ES-I3 (cell line): ENCODE measurements at regions not wholly inside any gene's neighbourhood (a gene's known extent, or its start where the extent isn't known, plus 50 kb on each side); places are given as distances from the start of the nearest gene placed in this dataset.
"Not testable (repeated sequence)": the region's sequence is repeated elsewhere in the genome, so short reads cannot be mapped to it uniquely, and the experiment has no call there.

Experiments
- H3K36me3 ChIP-seq: 2 replicates; pipeline ENCODE4 v1.6.1; 2013; ENCODE audit warnings: mild to moderate bottlenecking, low read length, control low read depth, moderate library complexity; ENCODE audit not compliant: insufficient read depth
- H3K4me1 ChIP-seq: 2 replicates; pipeline ENCODE4 v1.6.1; 2013; ENCODE audit warnings: mild to moderate bottlenecking, control low read depth, low read length; ENCODE audit not compliant: insufficient read depth
- H3K9ac ChIP-seq: 2 replicates; pipeline ENCODE4 v1.6.1; 2013; ENCODE audit warnings: low read depth, mild to moderate bottlenecking, low read length, moderate library complexity
- H3K9me3 ChIP-seq: 2 replicates; pipeline ENCODE4 v1.6.1; 2013; ENCODE audit warnings: mild to moderate bottlenecking, low read length, moderate library complexity; ENCODE audit not compliant: control insufficient read depth, insufficient read depth

DNA sequence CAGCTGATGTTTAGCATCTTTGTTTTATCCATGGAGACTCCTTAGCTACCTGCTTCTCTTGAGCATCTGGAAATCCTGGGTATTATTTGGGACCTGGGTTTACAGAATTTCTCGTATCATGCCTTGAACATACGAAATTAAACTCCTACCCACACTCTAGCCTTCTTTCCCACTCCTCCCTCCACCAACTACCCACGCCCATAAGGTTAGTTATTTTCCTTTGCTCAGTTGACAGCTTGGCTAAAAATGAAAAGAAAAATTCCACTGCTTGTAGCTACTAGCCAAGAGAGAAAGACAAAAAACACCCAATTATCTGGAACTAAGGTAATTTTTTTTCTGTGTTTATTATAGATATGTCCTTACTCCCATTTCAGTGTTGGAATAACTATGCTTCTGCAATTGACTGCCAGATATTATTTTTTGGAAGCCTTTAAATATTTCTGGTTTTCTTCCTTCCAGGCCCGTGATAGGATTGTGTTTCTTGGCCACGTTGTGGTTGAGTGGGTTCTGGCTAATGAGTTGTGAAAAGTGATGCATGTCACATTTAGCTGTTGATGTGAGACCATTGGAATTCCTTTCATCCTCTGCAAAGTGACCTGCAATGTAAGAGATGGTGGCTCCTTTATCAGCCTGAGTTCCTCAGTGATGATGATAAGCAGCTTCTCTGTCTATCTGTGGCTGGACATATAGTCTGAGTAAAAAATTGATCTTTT, 308.1 kb downstream of the LRRC70 start:
- Histone ChIP-seq H3K9me3 (no peaks in the 10 kb centered on the region), H3K36me3 (no peaks in the 10 kb centered on the region), H3K4me1 (no peaks in the 10 kb centered on the region), H3K9ac (no peak overlapping the region)

DNA sequence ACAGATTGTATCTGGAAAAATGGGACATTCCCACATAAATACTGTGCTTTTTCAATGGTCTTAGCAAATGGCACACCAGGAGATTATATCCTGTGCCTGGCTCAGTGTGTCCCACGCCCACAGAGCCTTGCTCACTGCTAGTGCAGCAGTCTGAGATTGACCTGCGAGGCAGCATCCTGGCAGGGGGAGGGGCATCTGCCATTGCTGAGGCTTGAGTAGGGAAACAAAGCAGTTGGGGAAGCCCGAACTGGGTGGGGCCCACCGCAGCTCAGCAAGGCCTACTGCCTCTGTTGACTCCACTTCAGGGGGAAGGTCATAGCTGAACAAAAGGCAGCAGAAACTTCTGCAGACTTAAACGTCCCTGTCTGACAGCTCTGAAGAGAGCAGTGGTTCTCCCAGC, 258.7 kb downstream of the LRRC70 start:
- H3K9ac ChIP-seq, H3K36me3 ChIP-seq, H3K4me1 ChIP-seq, H3K9me3 ChIP-seq: not testable (repeated sequence)

DNA sequence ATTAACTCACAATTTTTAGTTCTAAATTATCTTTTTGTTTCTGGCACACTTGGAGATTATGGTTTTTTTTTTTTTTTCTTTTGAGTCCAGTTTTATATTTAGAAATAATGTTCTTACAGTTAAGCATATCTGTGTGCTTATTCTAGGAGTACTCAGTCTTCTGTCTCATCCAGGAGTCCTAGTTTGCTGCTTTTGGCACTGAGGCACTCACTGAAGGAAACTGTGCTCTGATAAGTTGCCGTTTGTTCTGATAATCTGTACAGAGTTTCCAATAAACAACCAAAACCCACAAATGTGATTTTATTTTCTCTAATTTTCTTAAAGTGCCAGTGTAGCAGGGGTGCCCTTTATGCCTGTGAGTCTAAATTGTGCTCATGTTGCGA, 251.0 kb downstream of the LRRC70 start:
- no peak overlapping the region for H3K9ac ChIP-seq
- no peaks in the 10 kb centered on the region for H3K36me3 ChIP-seq
- H3K4me1 ChIP-seq = no peaks in the 10 kb centered on the region
- peaks cover 4% of the 10 kb centered on the region; the same call in 1 of the 2 replicates for H3K9me3 ChIP-seq

DNA sequence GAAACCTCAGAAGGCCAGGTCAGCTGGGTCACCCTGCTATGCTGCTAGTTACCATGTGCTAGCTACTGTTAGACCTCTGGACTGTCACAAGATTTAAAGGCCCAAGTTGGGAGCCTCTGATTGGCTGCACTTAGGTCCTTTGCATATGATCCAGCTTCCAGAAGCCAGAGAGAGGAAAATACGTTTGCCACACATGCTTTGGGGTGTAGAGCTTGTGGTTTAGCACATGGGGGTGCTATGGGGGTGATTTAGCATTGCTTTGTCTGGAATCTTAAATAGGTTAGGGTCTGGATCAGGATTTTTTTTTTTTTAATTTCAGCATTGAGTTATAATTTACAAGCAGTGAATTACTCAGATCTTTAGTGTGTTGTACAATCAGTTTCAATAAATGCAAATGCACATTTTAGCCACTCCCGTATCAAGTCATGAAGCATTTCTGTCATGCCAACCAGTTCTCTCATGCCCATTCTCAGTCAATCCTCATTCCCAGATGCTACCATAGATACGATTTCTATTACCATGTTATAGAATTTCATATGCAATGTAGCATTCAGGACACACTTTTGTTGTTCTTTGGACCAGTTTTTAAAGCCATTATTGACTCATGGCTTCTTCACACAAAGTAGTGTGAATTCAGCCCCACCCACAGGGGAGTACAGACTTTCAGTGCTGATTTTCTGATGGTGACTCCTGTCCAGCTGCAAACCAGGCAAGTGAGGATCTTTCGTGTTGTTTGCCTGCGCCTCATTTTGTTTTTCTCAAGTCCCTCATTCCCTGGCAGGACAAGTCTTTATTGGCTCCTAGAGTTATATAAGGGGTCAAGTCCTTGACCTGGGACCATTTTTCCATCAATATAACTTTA, 250.4 kb downstream of the LRRC70 start:
- H3K4me1 ChIP-seq = no peaks in the 10 kb centered on the region
- H3K9ac ChIP-seq = no peak overlapping the region
- H3K9me3 ChIP-seq = peaks cover 4% of the 10 kb centered on the region; the same call in 1 of the 2 replicates
- H3K36me3 ChIP-seq = no peaks in the 10 kb centered on the region

DNA sequence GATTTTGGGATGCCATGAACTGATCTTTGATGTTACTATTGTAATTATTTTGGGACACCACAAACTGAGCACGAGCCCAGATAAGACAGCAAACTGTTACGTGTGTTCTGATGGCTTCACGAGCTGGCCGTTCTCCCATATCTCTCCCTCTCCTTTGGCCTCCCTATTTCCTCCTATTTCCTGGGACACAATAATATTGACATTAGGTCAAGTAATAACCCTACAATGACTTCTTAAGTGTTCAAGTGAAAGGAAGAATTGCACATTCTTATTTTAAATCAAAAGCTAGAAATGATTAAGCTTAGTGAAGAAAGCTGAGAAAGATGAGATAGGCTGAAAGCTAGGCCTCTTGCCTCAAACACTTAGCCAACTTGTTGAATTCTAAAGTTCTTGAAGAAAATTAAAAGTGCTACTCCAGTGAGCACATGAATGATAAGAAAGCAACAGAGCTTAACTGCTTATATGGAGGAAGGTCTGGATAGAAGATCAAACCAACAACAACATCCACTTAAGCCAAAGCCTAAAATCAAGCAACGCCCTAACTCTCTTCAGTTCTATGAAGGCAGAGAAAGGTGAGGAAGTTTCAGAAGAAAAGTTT, 247.1 kb downstream of the LRRC70 start:
- Histone ChIP-seq H3K4me1 (no peaks in the 10 kb centered on the region), H3K9me3 (0 out of 2 replicates have a peak, but pooled peaks cover 4% of the 10 kb centered on the region), H3K9ac (no peak overlapping the region), H3K36me3 (no peaks in the 10 kb centered on the region)

DNA sequence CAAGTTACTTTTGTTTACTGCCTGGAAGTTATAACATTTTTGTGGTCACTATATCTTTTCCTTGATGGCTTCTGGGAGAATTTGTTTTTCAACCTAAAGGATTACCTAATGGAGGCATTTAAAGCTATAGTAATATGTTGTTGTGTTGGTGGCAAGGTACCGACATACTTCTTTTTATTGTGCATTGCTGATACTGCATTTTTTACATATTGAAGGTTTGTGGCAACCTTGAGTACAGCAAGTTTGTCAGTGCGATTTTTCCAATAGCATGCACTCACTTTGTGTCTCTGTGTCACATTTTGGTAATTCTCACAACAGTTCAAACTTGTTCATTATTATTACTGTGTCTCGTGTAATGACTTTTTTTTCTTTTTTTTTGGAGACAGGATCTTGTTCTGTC, 246.3 kb downstream of the LRRC70 start:
- Histone ChIP-seq H3K9ac (no peak overlapping the region), H3K9me3 (0 out of 2 replicates have a peak, but pooled peaks cover 4% of the 10 kb centered on the region), H3K4me1 (no peaks in the 10 kb centered on the region), H3K36me3 (no peaks in the 10 kb centered on the region)

DNA sequence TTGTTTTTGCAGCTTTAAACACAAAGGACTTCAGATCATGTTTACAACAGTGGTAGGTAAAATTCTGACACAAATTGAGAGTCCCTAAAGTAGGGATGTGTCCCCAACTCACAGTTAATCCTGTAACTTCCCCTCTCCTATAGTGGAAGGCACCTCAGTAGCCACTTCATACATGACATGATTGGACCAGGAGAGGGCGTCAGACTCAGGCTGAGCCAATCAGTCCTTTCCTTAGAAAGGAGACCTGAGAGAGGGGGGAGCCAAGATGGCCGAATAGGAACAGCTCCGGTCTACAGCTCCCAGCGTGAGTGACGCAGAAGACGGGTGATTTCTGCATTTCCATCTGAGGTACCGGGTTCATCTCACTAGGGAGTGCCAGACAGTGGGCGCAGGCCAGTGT, 238.4 kb downstream of the LRRC70 start:
- H3K9ac ChIP-seq, H3K9me3 ChIP-seq, H3K4me1 ChIP-seq: not testable (repeated sequence)

DNA sequence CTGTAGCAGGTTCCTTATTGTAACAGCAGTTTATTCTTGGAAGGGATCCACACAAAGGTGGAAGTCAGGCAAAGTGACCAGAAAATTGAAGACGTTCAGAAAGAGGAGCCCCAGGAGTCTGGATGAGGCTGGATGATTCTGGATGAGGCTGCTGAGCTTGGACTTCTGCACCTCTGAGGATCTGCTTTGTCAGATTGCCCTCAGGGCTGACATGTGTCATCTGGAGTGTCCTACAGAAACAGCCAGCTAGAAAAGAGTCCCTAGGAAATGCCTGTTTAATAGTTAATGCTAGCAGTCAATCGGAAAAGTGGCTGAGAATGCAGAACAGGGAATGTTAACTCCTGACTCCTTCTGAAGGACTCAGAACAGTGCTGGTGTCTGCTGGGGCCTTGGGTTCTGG, 236.4 kb downstream of the LRRC70 start:
- no peaks in the 10 kb centered on the region for H3K4me1 ChIP-seq

More for the DNA sequence above, 238.4 kb downstream of the LRRC70 start:
- not testable (repeated sequence) for H3K36me3 ChIP-seq

DNA sequence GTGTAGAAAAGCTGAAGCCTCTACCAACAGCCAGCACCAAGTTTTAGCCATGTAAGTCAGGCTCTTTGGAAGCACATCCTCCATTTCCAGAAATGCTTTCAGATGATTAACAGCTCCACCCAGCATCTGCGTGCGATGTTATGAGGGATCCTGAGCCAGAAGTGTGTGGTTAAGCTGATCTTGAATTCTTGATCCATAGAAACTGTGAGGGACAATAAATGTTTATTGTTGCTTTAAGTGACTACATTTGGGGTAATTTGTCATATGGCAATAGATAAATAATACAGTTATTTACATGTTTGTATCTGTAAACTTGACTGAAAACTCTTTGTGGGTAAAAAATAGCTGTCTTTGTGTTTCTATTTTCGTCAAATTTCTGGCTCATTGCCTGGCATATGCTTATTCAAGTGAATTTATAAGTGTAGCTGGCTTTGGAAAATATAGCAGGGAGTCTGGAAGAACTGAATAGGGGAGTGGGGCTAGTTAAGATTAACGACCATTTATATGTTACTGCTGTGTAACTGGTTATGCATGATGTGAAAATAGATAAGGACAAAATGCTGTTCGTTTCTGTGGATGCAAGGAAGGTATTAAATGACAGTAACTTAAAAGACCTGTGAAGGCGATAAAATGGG, 234.1 kb downstream of the LRRC70 start:
- Histone ChIP-seq H3K9me3 (no peaks in the 10 kb centered on the region), H3K9ac (no peak overlapping the region), H3K4me1 (no peaks in the 10 kb centered on the region), H3K36me3 (no peaks in the 10 kb centered on the region)

More for the DNA sequence above, 236.4 kb downstream of the LRRC70 start:
- no peaks in the 10 kb centered on the region for H3K9me3 ChIP-seq
- no peak overlapping the region for H3K9ac ChIP-seq
- no peaks in the 10 kb centered on the region for H3K36me3 ChIP-seq

DNA sequence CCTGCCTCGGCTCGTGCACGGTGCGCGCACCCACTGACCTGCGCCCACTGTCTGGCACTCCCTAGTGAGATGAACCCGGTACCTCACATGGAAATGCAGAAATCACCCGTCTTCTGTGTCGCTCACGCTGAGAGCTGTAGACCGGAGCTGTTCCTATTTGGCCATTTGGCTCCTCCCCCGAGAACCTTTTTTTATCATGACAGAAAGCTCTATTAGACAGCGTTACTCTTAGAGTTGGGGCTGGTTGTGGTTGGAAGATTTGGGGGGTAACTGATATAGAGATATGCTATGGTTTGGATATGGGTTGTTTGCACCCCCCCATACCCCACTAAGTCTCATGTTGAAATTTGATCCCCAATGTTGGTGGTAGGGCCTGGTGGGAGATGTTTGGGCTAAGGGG, 226.2 kb downstream of the LRRC70 start:
- H3K4me1 ChIP-seq, H3K9me3 ChIP-seq: not testable (repeated sequence)
- H3K9ac ChIP-seq = peak overlapping the region; percentile 47; the same call in 1 of the 2 replicates

DNA sequence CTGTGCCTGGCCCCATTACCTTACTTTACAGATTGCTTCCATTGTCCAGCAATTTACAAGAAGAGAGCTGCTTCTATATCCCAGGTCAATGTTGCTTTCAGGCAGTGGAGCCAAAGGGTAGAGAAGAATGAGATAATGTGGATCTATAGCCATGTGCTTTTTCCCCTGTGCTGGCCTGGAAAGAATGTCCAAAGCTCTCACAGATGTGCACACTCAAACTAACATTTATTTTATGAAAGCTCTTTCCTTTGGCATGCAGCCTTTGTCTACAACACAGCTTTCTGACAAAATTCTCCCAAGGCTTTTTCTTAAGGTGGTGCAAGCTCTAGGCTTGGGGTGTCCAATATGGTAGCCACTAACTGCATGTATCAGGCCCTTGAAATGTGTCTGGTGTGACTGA, 217.3 kb downstream of the LRRC70 start:
- H3K9me3 ChIP-seq = 0 out of 2 replicates have a peak, but pooled peaks cover 2% of the 10 kb centered on the region
- H3K9ac ChIP-seq = no peak overlapping the region
- no peaks in the 10 kb centered on the region for H3K4me1 ChIP-seq
- no peaks in the 10 kb centered on the region for H3K36me3 ChIP-seq

More for the DNA sequence above, 226.2 kb downstream of the LRRC70 start:
- H3K36me3 ChIP-seq = not testable (repeated sequence)

DNA sequence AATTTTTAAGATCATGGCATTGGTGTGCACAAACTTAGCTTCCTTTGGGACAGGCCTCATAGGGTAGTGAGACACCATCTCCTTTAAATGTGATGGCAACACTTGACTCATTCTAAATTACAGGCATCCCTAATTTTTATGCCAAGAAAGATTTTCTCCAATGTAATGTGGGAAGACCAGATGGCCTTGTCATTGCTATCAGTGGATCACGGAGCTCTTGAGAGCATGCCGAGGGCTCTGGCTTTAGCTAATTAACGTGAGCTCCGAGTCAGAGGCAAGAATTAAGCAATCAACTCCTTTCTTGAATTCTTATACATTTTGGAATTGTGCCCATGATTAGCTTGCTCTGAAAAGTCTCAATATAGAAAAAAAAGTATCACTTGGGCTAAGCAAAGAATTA, 215.8 kb downstream of the LRRC70 start:
- Histone ChIP-seq H3K9ac (no peak overlapping the region), H3K4me1 (no peaks in the 10 kb centered on the region), H3K9me3 (peaks cover 2% of the 10 kb centered on the region; the same call in 1 of the 2 replicates), H3K36me3 (no peaks in the 10 kb centered on the region)

DNA sequence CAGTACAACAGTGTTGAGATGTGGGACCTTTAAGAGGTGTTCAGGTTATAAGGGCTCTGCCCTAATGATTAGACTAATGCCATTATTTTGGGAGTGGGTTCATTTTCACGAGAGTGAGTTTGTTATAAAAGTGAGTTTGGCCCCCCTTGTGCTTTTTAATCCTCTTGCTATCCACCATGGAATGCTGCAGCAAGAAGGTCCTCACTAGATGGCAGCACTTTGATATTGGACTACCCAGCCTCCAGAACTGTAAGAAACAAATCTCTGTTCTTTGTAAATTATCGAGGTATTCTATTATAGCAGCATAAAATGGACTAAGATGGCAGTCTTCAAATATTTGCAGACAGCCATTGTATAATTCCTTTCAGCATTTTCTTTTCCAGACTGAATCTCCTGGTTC, 212.4 kb downstream of the LRRC70 start:
- no peaks in the 10 kb centered on the region for H3K36me3 ChIP-seq
- no peak overlapping the region for H3K9ac ChIP-seq
- no peaks in the 10 kb centered on the region for H3K4me1 ChIP-seq
- no peaks in the 10 kb centered on the region; the same call in 1 of the 2 replicates for H3K9me3 ChIP-seq

DNA sequence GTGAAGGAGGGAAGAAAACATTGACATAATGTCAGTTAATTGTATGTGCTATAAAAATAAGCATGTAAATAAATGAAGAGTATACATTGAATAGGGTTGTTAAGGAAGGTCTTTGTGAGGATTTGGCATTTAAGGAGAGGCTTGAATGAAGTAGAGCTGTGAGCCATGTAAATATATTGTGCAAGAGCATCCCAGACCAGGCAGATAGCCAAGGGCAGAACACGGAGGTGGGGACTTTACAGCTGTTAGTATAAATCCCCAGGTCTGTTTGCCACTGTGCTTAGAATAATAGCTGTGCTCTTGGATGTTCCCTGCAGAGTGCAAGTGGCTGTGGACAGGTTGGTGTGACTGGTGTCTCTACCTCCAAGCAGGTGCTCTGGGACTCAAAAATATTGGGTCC, 211.7 kb downstream of the LRRC70 start:
- Histone ChIP-seq H3K36me3 (no peaks in the 10 kb centered on the region), H3K9me3 (no peaks in the 10 kb centered on the region; the same call in 1 of the 2 replicates), H3K4me1 (no peaks in the 10 kb centered on the region), H3K9ac (no peak overlapping the region)
